HFFc6 (cell line): ENCODE measurements at regions not wholly inside any gene's neighbourhood (a gene's known extent, or its start where the extent isn't known, plus 50 kb on each side); places are given as distances from the start of the nearest gene placed in this dataset.

Experiments used
- DNase-seq: peaks from one replicate; pipeline ENCODE4 v3.0.0-alpha.2; 2018
- H3K27ac Mint-ChIP-seq: 2 replicates; pipeline ENCODE4 v1.8.0; 2020; ENCODE audit warnings: mild to moderate bottlenecking, mixed read lengths
- H3K27me3 Mint-ChIP-seq: 2 replicates; pipeline ENCODE4 v1.8.0; 2021; ENCODE audit warnings: mild to moderate bottlenecking, moderate library complexity, mixed read lengths; ENCODE audit not compliant: insufficient read depth
- H3K36me3 Mint-ChIP-seq: 2 replicates; pipeline ENCODE4 v1.8.0; 2021; ENCODE audit warnings: low read depth, mixed read lengths
- H3K4me1 Mint-ChIP-seq: 2 replicates; pipeline ENCODE4 v1.8.0; 2020; ENCODE audit warnings: low read depth, mixed read lengths
- H3K4me3 Mint-ChIP-seq: 2 replicates; pipeline ENCODE4 v1.8.0; 2020; ENCODE audit warnings: mild to moderate bottlenecking, moderate library complexity, mixed read lengths
- H3K9me3 Mint-ChIP-seq: 2 replicates; pipeline ENCODE4 v1.8.0; 2020; ENCODE audit warnings: mild to moderate bottlenecking, mixed read lengths
- TF ChIP-seq, protein P1 (sequence below): fragments of 200-600 bp; sonication (generic); IDR thresholded peaks from 2 replicates; pipeline ENCODE4 v1.5.0; 2021; ENCODE audit warnings: antibody characterized with exemption, mild to moderate bottlenecking

DNA sequence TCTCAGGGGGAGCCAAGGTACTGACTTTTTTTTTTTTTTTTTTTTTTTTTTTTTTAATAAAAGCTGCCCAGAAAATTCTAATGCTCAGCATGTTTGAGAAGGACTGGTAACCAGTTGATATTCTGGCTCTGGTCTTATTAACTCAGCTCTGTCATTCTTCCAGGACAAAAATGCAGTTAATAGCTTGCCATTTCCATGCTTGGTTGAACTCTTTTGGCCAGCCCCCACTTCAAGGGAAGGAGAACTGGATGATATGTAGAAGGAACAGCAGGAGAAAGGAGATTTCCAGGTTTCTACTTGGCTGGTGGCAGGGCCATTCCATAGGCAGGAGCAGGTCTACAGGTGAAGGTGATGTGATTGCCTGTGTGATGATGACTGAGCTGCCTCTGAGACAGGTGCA, 59.2 kb upstream of the TANC2 start:
- no peak for DNase-seq
- Mint-ChIP-seq H3K36me3 (no peaks in the 10 kb centered on the region), H3K27ac (no peak overlapping the region), H3K9me3 (no peaks in the 10 kb centered on the region; the same call in 1 of the 2 replicates), H3K4me3 (no peak overlapping the region), H3K27me3 (peaks cover 11% of the 10 kb centered on the region; the same call in 1 of the 2 replicates), H3K4me1 (no peaks in the 10 kb centered on the region)
- TF ChIP-seq, protein P1, sequence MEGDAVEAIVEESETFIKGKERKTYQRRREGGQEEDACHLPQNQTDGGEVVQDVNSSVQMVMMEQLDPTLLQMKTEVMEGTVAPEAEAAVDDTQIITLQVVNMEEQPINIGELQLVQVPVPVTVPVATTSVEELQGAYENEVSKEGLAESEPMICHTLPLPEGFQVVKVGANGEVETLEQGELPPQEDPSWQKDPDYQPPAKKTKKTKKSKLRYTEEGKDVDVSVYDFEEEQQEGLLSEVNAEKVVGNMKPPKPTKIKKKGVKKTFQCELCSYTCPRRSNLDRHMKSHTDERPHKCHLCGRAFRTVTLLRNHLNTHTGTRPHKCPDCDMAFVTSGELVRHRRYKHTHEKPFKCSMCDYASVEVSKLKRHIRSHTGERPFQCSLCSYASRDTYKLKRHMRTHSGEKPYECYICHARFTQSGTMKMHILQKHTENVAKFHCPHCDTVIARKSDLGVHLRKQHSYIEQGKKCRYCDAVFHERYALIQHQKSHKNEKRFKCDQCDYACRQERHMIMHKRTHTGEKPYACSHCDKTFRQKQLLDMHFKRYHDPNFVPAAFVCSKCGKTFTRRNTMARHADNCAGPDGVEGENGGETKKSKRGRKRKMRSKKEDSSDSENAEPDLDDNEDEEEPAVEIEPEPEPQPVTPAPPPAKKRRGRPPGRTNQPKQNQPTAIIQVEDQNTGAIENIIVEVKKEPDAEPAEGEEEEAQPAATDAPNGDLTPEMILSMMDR, result no peak

DNA sequence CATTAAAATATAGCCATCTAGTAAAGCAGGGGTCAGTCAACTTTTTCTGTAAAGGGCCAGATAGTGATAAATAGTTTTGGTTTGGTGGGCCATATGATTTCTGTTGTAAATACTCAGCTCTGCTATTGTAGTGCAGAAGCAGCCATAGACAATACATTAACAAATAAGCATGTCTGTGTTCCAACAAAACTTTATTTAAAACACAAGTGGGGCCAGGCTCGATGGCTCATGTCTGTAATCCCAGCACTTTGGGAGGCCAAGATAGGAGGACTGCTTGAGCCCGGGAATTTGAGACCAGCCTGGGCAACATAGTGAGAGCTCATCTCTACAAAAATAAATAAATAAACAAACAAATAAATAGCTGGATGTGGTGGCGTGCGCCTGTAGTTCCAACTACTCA, 60.8 kb upstream of the TANC2 start:
- no peaks in the 10 kb centered on the region for H3K36me3 Mint-ChIP-seq
- no peaks in the 10 kb centered on the region for H3K4me1 Mint-ChIP-seq
- TF ChIP-seq, protein P1, result no peak
- DNase-seq, result no peak
- no peak overlapping the region for H3K27ac Mint-ChIP-seq
- H3K27me3 Mint-ChIP-seq, result peaks cover 11% of the 10 kb centered on the region; the same call in 1 of the 2 replicates
- H3K4me3 Mint-ChIP-seq, result no peak overlapping the region
- no peaks in the 10 kb centered on the region for H3K9me3 Mint-ChIP-seq

DNA sequence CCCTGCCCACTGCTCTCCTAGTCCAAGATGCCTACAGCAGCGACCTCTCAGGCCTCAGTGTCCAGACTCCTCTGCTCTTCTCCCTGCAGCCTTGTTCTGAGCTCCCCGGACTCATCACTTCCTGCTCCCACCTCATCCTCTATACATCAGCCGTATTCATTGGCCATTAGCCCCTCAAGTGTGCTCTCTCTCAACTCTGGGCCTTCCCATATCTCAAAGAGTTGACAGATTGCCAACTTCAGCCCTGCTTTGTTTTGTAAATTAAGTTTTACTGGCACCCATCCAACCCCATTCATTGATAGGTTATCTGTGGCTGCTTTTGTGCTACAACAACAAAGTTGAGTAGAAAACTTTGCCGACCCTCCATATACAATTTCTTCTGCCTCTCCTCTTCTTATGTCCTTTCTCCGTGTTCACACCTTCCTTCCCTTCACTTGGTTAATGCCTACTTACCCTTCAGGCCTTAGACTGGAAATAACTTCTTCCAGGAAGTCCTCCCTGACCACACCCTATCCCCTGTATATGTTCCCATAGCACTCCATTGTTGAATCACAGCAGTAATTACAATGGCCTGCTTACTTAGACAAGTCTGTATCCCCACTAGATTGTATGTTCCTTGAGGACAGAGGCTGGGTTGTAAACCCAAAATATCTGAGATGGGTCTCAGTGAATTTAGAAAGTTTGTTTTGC, 63.4 kb upstream of the TANC2 start:
- no peak overlapping the region for H3K27ac Mint-ChIP-seq
- DNase-seq, result no peak
- no peaks in the 10 kb centered on the region for H3K36me3 Mint-ChIP-seq
- peaks cover 9% of the 10 kb centered on the region; the same call in 1 of the 2 replicates for H3K27me3 Mint-ChIP-seq
- H3K4me3 Mint-ChIP-seq, result no peak overlapping the region
- H3K9me3 Mint-ChIP-seq, result no peaks in the 10 kb centered on the region
- H3K4me1 Mint-ChIP-seq, result peaks cover 14% of the 10 kb centered on the region
- TF ChIP-seq, protein P1, result no peak

DNA sequence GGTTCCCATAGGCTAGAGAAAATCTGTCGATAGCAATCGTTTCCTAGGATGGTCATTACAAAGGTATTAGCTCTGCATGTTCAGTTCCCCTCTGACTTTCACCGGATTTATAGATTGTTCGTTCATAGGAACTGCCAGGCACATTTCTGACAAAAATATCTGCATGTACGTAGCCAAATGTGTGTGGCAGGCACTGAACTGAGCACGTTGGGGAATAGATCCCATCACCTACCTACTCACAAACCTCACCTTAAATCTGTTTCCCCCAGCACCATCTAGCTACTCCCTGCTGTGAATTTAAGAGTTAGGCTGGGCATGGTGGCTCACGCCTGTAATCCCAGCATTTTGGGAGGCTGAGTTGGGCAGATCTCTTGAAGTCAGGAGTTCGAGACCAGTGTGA, 64.5 kb upstream of the TANC2 start:
- H3K4me1 Mint-ChIP-seq, result peaks cover 24% of the 10 kb centered on the region
- H3K4me3 Mint-ChIP-seq, result no peak overlapping the region
- TF ChIP-seq, protein P1, result no peak
- H3K9me3 Mint-ChIP-seq, result no peaks in the 10 kb centered on the region
- no peak overlapping the region for H3K27ac Mint-ChIP-seq
- no peak for DNase-seq
- no peaks in the 10 kb centered on the region for H3K36me3 Mint-ChIP-seq
- peaks cover 7% of the 10 kb centered on the region; the same call in 1 of the 2 replicates for H3K27me3 Mint-ChIP-seq

DNA sequence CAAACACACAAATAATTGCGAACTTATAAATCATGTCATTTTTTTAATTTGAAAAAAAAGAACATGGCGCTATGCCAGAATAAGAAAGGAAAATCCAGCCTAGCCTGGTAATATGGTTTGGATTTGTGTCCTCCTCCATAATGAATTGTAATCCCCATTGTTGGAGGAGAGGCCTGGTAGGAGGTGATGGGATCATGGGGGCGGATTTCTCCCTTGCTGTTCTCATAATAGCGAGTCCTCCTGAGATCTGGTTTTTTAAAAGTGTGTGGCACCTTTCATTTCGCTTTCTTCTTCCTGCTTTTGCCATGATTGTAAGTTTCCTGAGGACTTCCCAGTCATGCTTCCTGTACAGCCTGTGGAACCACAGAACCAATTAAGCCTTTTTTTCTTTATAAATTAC, 65.9 kb upstream of the TANC2 start:
- no peaks in the 10 kb centered on the region for H3K36me3 Mint-ChIP-seq
- H3K4me3 Mint-ChIP-seq, result no peak overlapping the region
- H3K9me3 Mint-ChIP-seq, result no peaks in the 10 kb centered on the region
- peaks cover 36% of the 10 kb centered on the region for H3K4me1 Mint-ChIP-seq
- H3K27ac Mint-ChIP-seq, result no peak overlapping the region
- no peak for DNase-seq
- H3K27me3 Mint-ChIP-seq, result peaks cover 1% of the 10 kb centered on the region; the same call in 1 of the 2 replicates
- TF ChIP-seq, protein P1, result no peak
